Hepatocyte (in vitro differentiated cells): ENCODE measurements at regions not wholly inside any gene's neighbourhood (a gene's known extent, or its start where the extent isn't known, plus 50 kb on each side); places are given as distances from the start of the nearest gene placed in this dataset.

Experiments
- EZH2 ChIP-seq: fragments of 200-600 bp; sonication (generic); IDR thresholded peaks from 2 replicates; pipeline ENCODE4 v1.6.1; 2016; ENCODE audit warnings: antibody characterized with exemption, mild to moderate bottlenecking, borderline replicate concordance
- TF ChIP-seq, protein P1 (sequence below): fragments of 200-600 bp; sonication (generic); IDR thresholded peaks from 2 replicates; pipeline ENCODE4 v1.5.1; 2016; ENCODE audit warnings: antibody characterized with exemption, mild to moderate bottlenecking; ENCODE audit not compliant: poor library complexity

DNA sequence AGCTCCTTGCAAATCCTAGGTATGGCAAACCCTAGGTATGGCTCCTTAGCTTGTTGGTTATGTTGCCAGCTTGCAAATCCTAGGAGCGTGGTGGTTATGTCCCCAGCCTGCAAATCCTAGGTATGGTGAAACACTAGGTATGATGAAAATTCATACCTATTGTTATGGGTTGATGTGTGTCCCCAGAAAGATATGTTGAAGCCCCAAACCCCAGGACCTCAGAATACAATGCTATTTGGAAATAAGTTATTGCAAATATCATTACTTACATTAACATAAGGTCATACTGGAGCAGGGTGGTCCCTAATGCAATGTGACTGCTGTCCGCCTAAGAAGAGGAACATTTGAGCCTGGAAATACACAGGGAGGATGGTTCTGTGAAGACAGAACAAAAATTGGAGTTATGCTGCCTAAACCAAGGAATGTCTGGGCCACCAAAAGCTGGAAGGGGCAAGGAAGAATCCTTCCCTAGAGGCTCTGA lies 220.8 kb downstream of the MYCN start:
- TF ChIP-seq, protein P1, sequence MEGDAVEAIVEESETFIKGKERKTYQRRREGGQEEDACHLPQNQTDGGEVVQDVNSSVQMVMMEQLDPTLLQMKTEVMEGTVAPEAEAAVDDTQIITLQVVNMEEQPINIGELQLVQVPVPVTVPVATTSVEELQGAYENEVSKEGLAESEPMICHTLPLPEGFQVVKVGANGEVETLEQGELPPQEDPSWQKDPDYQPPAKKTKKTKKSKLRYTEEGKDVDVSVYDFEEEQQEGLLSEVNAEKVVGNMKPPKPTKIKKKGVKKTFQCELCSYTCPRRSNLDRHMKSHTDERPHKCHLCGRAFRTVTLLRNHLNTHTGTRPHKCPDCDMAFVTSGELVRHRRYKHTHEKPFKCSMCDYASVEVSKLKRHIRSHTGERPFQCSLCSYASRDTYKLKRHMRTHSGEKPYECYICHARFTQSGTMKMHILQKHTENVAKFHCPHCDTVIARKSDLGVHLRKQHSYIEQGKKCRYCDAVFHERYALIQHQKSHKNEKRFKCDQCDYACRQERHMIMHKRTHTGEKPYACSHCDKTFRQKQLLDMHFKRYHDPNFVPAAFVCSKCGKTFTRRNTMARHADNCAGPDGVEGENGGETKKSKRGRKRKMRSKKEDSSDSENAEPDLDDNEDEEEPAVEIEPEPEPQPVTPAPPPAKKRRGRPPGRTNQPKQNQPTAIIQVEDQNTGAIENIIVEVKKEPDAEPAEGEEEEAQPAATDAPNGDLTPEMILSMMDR = no peak
- TF ChIP-seq EZH2 = no peak
